Right ventricle myocardium superior (tissue), 1 donor: ENCODE measurements at regions not wholly inside any gene's neighbourhood (a gene's known extent, or its start where the extent isn't known, plus 50 kb on each side); places are given as distances from the start of the nearest gene placed in this dataset.

Experiments
- ATAC-seq: fragments of 200-7000 bp; cut with Tn5 transposase; one replicate; pipeline ENCODE4 v1.9.1; 2020; ENCODE audit warnings: mild to moderate bottlenecking; ENCODE audit not compliant: poor library complexity
- DNase-seq: peaks from one replicate; pipeline ENCODE4 v3.0.0-alpha.2; 2020
- intact Hi-C: fragments of 100-400 bp; cut with DNase I; formaldehyde crosslinking; loops from one replicate; pipeline ENCODE4 v1.11.2; 2022
- donor health status: DM: no; HTN: yes; CAD: no; lungs with severe emphysema.

DNA sequence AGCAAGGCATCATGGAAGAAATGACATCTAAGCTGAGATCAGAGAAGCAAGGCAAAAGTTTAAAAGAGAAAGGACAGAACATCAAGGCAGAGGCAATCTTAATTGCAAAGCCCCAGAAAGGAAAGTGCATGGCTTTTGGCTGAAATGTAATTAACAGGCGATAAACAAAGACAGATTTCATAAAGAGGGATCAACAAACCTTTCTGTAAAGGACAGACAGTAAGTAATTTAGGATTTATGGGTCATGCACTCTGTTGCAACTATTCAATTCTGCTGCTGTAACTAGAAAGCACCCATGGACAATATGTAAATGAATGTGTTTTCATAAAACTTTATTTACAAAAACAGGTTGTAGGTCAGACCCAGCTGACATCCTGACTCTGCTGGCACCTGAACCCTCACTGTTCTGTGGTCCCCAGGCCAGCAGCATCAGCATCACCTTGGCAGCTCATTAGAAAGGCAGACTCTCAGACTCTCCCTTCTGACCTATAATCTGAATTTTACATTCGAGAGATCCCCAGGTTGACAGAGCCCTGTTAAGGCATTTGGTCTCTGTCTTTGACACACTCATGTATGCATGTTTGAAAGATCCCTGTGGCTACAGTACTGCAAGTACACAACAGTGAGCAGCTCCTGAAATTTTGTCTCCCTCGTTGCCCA, 362.9 kb upstream of the NFE2L3 start:
- no peak for DNase-seq
- ATAC-seq: no peak
- intact Hi-C loops: no loop called here

DNA sequence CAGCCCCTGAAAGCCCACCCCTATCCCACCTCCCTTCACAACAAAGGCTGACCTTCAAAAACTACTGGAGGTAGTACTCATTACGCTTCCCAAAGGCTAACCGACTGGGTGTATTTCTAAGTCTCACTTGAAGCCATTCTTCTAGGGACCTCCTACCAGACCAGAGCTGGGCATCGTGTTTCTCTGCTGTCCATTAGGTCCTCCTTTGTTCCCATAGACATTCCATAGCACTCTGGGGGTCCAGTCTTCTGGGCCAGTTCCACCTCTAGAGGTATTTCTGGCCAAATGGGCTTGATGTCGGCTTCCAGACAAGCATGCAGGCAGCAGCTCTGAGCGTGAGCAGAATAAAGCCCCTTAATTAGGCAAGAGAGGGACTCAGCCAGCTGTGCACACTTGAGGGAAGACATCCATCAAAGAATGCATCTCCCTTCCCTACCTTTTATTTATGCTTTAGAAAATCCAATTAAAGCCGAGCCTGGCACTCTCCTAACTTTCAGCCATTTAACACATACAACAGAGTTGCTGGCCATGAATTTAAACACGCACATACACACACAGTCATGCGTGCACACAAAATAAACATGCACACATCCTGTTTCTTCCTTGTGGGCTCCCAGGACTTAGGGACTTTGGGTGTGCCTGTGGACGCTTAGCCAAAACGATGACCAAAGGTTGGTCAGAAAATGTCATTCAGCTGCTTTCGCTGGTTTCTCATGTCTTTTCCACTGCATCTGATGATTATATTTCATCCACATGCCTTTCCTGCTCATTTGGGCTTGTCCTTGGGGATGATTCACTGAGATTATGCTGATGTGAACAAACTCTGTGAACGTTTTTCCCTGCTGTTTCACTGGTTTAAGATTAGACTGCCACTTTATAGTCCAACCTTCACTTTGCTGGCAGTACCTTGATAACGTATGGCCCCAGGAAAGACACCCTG, 362.0 kb upstream of the NFE2L3 start:
- intact Hi-C loops: no loop called here
- peak; percentile 36 for ATAC-seq
- DNase-seq: no peak

GRCh38 chr7:25790963-25791362, 361.0 kb upstream of the NFE2L3 start:
- intact Hi-C loops: no loop called here
- ATAC-seq (no peak), DNase-seq (no peak)

DNA sequence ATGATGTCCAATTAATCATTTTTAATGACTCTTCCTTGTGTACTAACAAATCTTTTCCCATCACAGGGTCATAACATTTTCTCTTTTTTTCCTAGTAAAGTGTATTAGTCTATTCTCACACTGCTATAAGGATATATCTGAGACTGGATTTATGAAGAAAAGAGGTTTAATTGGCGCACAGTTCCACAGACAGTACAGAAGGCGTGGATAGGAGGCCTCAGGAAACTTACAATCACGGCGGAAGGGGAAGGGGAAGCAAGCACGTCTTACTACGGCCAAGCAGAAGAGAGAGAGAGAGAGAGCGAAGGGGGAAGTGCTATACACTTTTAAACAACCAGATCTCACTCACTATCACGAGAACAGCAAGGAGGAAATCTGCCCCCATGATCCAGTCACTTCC, 359.4 kb upstream of the NFE2L3 start:
- intact Hi-C loops: no loop called here
- no peak for ATAC-seq
- no peak for DNase-seq

- ATAC-seq (peak; percentile 83), DNase-seq (no peak)
- intact Hi-C loops: no loop called here
Observed at GRCh38 chr7:25795824-25796235, 356.2 kb upstream of the NFE2L3 start.

DNA sequence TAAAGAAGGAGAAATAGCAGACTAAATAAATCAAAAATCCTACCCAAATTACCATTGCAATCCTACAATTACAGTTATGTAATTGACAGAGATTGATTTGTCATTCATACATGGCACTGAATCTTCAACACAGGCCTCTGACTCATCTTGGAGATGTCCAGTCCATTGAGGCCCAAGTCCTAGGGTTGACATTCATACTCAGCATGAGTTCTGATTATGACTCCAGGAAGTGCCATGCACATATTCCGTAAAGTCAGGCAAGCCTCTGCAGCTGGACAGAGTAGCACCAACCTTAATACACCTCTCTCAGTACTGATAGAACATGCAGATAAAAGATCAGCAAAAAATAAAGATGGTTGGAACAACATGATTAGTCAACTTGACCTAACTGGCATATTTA, 353.7 kb upstream of the NFE2L3 start:
- DNase-seq (no peak), ATAC-seq (no peak)
- intact Hi-C loops: no loop called here

DNA sequence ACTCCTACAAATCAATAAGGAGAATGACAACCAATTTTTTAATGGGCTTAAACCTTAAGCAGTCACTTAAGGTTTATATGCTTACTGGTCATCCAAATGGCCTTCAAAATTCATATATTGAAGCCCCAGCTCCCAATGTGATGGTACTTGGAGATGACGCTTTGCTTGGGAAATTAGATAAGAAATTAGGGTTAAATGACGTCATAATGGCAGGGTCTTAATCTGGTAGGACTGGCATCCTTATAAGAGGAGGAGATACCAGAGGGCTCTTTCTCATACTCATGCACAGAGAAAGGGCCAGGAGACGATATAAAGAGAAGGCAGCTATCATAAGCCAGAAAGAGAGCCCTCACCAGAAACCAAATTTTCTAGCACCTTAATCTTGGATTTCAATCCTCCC, 350.8 kb upstream of the NFE2L3 start:
- DNase-seq (no peak), ATAC-seq (no peak)
- intact Hi-C loops: no loop called here

DNA sequence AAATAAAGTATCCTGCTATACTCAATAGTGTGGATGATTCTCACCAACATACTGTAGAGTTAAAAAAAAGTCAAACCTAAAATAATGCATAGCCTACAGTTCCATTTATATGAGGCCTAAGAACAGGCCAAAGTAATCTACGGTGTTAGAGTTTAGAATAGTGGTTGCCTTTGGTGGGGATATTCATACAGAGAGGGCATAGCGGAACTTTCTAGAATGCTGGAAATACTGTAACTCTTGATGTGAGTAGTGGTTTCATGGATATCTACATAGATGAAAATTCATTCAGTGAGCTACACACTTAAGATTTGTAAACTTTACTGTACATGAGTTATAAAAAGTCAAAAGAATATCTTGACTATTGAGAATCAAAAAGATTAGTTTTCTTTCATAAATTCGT, 349.9 kb upstream of the NFE2L3 start:
- intact Hi-C loops: no loop called here
- ATAC-seq (no peak), DNase-seq (no peak)

GRCh38 chr7:25802473-25802872, 349.5 kb upstream of the NFE2L3 start:
- ATAC-seq: no peak
- DNase-seq: no peak
- intact Hi-C loops: no loop called here

DNA sequence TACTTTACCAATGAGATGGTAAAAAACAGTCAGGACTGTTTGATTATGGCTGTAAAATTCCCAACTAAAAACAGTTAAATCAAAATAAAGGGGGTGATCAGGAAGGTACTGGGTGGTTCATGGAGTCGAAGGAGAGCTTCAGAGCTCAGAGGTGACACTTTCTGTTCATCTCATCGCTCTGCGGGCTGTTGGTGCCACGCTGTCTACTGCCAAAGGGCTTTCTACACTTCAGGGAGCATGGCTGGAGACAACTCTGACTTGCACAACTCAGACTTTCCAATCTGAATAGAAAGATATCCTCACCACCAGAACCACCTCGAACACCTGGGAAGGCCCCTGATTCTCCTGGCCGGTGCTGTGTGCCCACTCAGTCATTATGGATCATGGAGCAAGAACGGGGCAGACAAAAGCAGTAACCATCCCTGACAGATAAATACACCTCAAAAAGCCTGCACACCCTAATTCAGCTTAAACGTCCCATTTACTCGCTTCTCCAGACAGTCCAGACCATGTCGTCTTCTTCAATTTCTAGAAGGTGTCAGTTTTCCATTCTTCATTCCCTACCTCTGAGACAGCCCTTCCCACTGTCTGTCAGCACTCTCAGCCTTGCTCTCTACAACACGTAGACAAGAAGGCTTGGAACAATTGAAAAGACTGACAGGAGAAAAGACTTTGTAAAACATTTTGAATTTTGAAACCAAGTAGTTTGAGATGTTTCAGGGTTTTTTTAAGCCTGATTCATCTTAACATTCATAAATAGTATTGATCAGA, 348.7 kb upstream of the NFE2L3 start:
- intact Hi-C loops: no loop called here
- no peak for DNase-seq
- ATAC-seq: peak; percentile 89

DNA sequence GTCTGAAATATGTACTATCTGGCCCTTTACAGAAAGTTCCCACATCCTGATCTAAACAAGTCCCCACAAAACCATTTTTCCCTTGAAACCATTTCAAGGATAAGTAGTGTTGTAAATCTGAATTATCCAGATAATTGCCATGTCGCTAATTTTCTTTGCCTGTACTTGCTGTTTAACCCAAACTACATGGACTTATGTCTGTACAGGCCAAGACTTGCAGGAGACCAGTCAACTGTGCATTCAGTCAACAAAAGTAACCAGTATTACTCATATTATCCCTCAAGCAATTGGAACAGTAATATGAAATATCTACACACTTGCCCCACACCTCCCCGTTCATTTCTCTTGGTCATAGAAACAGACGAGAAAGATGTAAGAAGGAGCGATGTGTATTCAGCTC, 347.8 kb upstream of the NFE2L3 start:
- DNase-seq (no peak), ATAC-seq (no peak)
- intact Hi-C loops: no loop called here

- ATAC-seq (no peak), DNase-seq (no peak)
- intact Hi-C loops: no loop called here
Observed at GRCh38 chr7:25805027-25805687, 346.8 kb upstream of the NFE2L3 start.

GRCh38 chr7:25807086-25807611, 344.8 kb upstream of the NFE2L3 start:
- ATAC-seq: no peak
- intact Hi-C loops: no loop called here

DNA sequence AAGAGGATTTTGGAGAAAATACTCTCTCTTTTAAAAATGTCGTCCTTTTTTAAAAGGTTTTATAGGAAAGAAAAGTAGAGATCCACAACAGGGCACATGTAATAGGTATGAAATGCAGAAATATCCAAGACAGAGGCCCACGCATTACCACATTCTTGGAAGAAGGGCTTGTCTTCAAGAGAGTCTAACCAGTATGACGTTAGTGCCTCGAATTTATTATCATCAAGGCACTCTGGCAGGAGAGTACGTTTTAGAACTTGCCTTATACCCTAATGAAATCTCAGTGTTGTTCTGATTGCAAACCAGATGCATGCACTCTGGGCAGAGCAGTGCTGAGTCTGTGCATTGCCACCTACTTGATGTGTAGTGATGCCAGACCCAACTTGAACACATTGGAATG, 342.6 kb upstream of the NFE2L3 start:
- ATAC-seq (no peak), DNase-seq (no peak)
- intact Hi-C loops: no loop called here

More at GRCh38 chr7:25807086-25807611, 344.8 kb upstream of the NFE2L3 start:
- DNase-seq: no peak

DNA sequence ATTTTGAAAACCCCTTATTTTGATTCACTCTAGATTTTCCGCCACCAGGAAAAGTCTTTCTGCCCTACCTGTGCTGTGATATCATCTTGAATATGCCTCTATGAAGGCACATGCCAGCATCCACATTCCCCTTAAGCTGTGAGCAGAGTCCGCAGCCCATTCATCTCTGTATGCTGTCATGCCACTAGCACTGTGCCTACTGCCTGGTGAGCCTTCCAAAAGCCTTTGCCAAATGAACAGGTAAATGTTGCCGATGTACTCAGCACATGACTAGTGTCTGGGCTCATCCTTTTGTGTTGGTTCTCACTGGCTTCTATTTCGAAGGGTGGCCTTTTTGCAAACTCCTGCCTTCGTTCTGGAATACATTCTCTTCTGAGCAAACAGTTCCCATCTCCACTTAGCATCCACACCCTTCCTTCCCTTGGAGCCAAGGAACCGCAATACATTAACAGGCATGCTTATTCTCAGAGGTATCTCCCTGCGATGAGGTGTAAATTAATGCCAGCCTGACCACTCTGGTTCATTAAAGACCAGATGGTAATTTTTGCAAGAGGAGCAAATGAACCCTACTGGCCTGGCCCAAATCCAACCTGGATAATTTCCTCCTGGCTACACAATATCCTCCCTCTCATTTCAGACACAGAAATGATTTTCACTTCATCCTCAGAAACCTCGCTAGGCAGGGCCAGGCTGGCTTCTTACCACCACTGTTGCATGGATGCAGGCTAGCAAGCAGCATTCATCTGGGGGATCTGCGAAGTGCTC, 339.7 kb upstream of the NFE2L3 start:
- no peak for ATAC-seq
- intact Hi-C loops: no loop called here
- DNase-seq: no peak

DNA sequence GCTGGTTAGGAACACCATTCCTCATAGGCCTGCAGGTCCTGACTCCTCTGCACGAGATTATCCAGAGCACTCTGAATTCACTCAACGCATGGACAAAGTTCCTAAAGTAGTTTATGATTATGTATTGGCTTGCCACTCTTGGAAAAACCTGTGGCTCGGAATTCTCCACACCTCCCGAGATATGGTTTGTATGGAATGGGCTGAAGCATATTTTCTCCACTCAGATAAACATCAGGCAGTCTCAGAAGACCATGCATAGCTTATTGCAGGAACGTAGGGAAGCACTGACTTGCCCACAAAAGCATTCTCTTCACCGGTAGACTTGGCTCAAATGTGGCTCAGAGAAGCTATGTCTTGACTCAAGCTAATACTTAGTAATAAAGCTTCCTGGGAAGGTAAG, 338.6 kb upstream of the NFE2L3 start:
- intact Hi-C loops: no loop called here
- DNase-seq (no peak), ATAC-seq (no peak)

- DNase-seq (no peak), ATAC-seq (no peak)
- intact Hi-C loops: no loop called here
Observed at GRCh38 chr7:25815711-25816110, 336.3 kb upstream of the NFE2L3 start.

- no peak for ATAC-seq
Observed at GRCh38 chr7:25820432-25821040, 331.5 kb upstream of the NFE2L3 start.

More at GRCh38 chr7:25820432-25821040, 331.5 kb upstream of the NFE2L3 start:
- no peak for DNase-seq
- intact Hi-C loops: no loop called here
